Mammary epithelial cell (primary cell): ENCODE measurements at regions not wholly inside any gene's neighbourhood (a gene's known extent, or its start where the extent isn't known, plus 50 kb on each side); places are given as distances from the start of the nearest gene placed in this dataset.

Source experiments
- CTCF ChIP-seq, 2 donors: IDR thresholded peaks in 1 of 2; conservative IDR thresholded peaks in 1 of 2; 2 replicates each; pipeline ENCODE4 v1.5.1; 2011 to 2012; ENCODE audit warnings: inconsistent platforms in 2 of 2, low read length in 2 of 2, mild to moderate bottlenecking in 2 of 2, control low read depth in 1 of 2, low read depth in 1 of 2; ENCODE audit not compliant: insufficient read depth in 1 of 2; ENCODE audit errors: extremely low read depth in 1 of 2
- EZH2 ChIP-seq: IDR thresholded peaks from 2 replicates; pipeline ENCODE4 v1.6.1; 2012; ENCODE audit warnings: low read length, inconsistent platforms, borderline replicate concordance

GRCh38 chr6:144722925-144723324, 437.8 kb downstream of the UTRN start:
- no peak for TF ChIP-seq EZH2
- no peak for TF ChIP-seq CTCF (conservative IDR thresholded peaks at IDR 0.05 in 1 of 2, IDR thresholded peaks at IDR 0.05 in 1 of 2; ENCODE audit: extremely low read depth in 1 of 2, insufficient read depth in 1 of 2, low read depth in 1 of 2, low read length in 2 of 2)
